ENCODE measurements at regions not wholly inside any gene's neighbourhood (a gene's known extent, or its start where the extent isn't known, plus 50 kb on each side); places are given as distances from the start of the nearest gene placed in this dataset.

DNA sequence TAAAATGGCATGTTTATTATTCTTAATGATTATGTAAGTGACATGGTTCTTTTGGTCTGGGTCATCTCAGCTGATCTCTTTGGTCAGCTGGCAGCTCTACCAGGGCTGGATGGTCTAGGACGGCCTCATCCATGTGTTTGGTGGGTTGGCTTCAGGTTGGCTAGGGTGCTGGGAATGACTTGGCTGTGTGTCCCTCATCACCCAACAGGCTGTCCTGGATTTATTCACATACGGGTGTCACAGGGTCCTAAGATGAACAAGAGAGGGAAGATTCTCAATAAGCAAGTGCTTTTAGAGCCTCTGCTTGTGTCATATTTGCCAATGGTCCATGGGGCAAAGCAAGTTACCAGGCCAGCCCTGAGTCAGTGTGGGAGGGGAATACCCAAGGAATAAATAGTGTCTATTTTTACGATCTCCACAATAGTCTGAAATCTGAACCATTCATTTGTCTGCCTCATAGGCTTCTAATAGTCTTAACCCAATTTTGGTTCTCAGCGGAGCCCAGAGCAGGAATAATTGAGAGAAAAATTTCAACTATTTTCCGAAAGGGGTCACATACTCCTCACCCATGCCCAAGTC is 157.5 kb downstream of the HS3ST2 start:
- no peak overlapping the region for H3K27ac ChIP-seq (ENCODE audit: insufficient read length, low read depth, low read length)
- H3K4ac ChIP-seq (ENCODE audit: low read depth, low read length): no peak overlapping the region
- H2BK15ac ChIP-seq (ENCODE audit: low read depth, low read length): no peak overlapping the region
- Mint-ChIP-seq H3K4me1 (peaks cover 23 to 31% of the 10 kb centered on the region in 2 experiments), H3K27me3 (ENCODE audit: low read depth) (peaks cover 2% of the 10 kb centered on the region), H3K27ac (no peak overlapping the region), H3K4me3 (no peak overlapping the region), H3K9me3 (peaks cover 0 to under 1% of the 10 kb centered on the region in 2 experiments; a peak in 2 of 5 replicates), H3K36me3 (ENCODE audit: insufficient read depth in 1 of 3, low read depth in 3 of 3) (no peaks in the 10 kb centered on the region; a peak in 2 of 7 replicates)
- no peak overlapping the region for H4K8ac ChIP-seq (replicated peaks; ENCODE audit: insufficient read length, low read depth, low read length)
- H3K23ac ChIP-seq (ENCODE audit: insufficient read length, low read depth, low read length): no peak overlapping the region
- no peaks in the 10 kb centered on the region for H3K79me2 ChIP-seq (ENCODE audit: insufficient read depth, low read length)
- DNase-seq: no peak
- no peak overlapping the region for H2BK120ac ChIP-seq (ENCODE audit: low read depth, low read length, poor library complexity, severe bottlenecking)
- no peaks in the 10 kb centered on the region for H4K20me1 ChIP-seq (ENCODE audit: control insufficient read depth, insufficient read depth, insufficient read length)
- no peak overlapping the region for H2AK5ac ChIP-seq (ENCODE audit: insufficient read length, low read length)
- no peak overlapping the region for H2BK5ac ChIP-seq (ENCODE audit: insufficient read length, low read length)
- peaks cover 2% of the 10 kb centered on the region for H3K4me1 ChIP-seq (ENCODE audit: insufficient read depth, low read length)
- no peaks in the 10 kb centered on the region for H3K27me3 ChIP-seq (ENCODE audit: insufficient read depth, low read length)
- H2BK12ac ChIP-seq (ENCODE audit: insufficient read length, low read depth, low read length): no peak overlapping the region
- H3K14ac ChIP-seq (ENCODE audit: insufficient read depth, low read length): no peak overlapping the region
- H2AFZ ChIP-seq (ENCODE audit: low read length): no peak overlapping the region
- no peak overlapping the region for H4K91ac ChIP-seq (ENCODE audit: insufficient read length, low read depth, low read length)
- H3K9me3 ChIP-seq (ENCODE audit: control insufficient read depth, low read depth, low read length): no peaks in the 10 kb centered on the region
- H3K18ac ChIP-seq (ENCODE audit: insufficient read length, low read depth, low read length): no peak overlapping the region
- no CpG with 5 or more reads among the region's 5 CpGs for WGBS (ENCODE audit: extremely low coverage, insufficient read length, low lambda C conversion rate)
- H3T11ph ChIP-seq (ENCODE audit: low read length): no peak overlapping the region
- no peak for TF ChIP-seq CTCF (conservative IDR thresholded peaks at IDR 0.05)
- no peaks in the 10 kb centered on the region for H3K23me2 ChIP-seq (ENCODE audit: insufficient read length, low read depth, low read length, poor library complexity, severe bottlenecking)
- H3K79me1 ChIP-seq (ENCODE audit: insufficient read depth, low read depth, low read length, poor library complexity, severe bottlenecking): no peaks in the 10 kb centered on the region
- no peak overlapping the region for H2BK20ac ChIP-seq (ENCODE audit: low read depth, low read length, poor library complexity, severe bottlenecking)
- H3K9ac ChIP-seq (ENCODE audit: extremely low read depth, insufficient read length, low read length): no peak overlapping the region
- no peak overlapping the region for H4K5ac ChIP-seq (ENCODE audit: insufficient read length, low read depth, low read length)
- H3K4me2 ChIP-seq (ENCODE audit: insufficient read depth, insufficient read length, low read length): no peak overlapping the region
- H3K56ac ChIP-seq (ENCODE audit: insufficient read length, low read depth, low read length): no peak overlapping the region

Data from H9 (cell line).